GM18519 (cell line): ENCODE measurements at regions not wholly inside any gene's neighbourhood (a gene's known extent, or its start where the extent isn't known, plus 50 kb on each side); places are given as distances from the start of the nearest gene placed in this dataset.
"Not testable (repeated sequence)": the region's sequence is repeated elsewhere in the genome, so short reads cannot be mapped to it uniquely, and the experiment has no call there.

Experiments used
- ATAC-seq: cut with Tn5 transposase; IDR thresholded peaks from one replicate; pipeline ENCODE4 v1.9.1; 2021; ENCODE audit warnings: mild to moderate bottlenecking, moderate library complexity; ENCODE audit not compliant: unreplicated experiment, low FRiP score

DNA sequence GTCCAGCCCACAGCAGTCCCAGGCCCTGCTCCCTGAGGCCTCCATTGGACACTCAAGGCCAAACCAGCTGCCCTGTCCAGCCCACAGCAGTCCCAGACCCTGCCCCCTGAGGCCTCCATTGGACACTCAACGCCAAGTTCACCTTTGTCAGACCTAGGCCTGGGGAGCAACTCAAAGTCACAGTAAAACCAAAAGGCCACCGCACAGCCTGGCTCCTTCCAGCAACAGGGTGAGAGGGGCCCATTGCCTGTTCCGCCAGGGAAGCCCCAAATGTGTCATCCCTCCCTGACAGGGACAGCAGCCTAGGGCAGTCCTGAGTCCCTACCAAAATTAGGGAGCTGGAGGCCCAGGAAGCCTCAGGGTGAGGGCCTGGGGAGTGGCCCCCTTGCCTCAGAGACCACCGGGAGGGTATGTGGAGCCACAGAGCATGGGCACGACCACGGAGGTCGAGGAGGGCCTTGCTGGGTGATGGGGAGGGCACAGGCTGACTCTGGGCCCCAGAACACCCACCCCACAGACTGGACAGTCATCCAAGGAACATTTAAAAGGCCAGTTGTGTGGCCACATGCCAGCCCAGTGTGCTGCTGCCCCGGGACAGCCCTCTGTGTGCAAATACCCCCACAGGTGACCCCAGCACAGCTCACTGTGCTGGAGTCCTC, 66.5 kb upstream of the PPP2R2D start:
- no peak for ATAC-seq

GRCh38 chr10:131838966-131839742, 61.7 kb upstream of the PPP2R2D start:
- no peak for ATAC-seq

GRCh38 chr10:131839880-131840787, 60.7 kb upstream of the PPP2R2D start:
- not testable (repeated sequence) for ATAC-seq

- no peak for ATAC-seq
Measured at GRCh38 chr10:131840788-131841118, 60.1 kb upstream of the PPP2R2D start.

GRCh38 chr10:131841131-131841660, 59.6 kb upstream of the PPP2R2D start:
- no peak for ATAC-seq

DNA sequence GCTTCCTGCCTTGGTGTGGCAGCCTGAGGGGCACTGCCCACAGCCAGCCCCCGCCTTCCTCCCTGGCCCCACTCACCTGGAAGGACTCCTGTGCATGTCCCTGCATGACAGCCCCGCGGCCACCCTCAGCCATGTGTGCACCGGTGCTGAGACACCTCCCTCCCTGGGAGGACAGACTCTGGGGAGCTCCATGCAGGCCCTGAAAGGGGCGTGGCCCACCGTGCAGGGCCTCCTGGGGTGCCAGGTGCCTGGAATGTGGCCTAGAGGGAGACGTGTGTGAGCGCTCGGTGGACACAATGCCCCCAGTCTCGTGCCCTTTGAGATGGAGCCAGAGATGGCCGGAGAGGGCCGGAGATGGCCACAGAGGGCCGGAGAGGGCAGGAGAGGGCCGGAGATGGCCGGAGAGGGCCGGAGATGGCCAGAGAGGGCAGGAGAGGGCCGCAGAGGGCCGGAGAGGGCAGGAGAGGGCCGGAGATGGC, 59.1 kb upstream of the PPP2R2D start:
- ATAC-seq: no peak

GRCh38 chr10:131842351-131843088, 58.3 kb upstream of the PPP2R2D start:
- ATAC-seq: no peak

DNA sequence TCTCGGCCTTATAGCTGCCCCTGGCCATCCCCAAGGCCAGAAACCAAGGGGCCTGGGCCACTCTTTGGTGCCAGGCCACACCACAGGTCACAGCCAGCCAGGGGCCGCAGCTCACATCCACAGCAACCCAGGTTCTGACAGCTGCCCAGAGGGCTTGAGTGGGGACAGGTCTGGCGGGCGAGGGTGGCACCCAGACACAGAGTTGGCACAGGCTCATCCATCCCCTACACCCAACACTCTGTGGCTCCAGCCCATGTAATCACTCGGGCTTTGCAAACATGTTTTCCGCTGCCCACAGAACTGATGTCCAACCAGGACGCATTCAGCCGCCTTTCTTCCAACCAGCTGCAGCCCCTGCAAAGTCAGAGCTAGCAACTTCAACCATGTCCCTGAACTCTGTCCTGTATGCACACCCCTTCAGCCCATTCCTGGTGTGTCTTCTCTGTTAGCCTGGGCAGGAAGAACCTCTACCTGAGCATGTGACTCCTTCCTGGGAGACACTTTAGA, 57.7 kb upstream of the PPP2R2D start:
- no peak for ATAC-seq

DNA sequence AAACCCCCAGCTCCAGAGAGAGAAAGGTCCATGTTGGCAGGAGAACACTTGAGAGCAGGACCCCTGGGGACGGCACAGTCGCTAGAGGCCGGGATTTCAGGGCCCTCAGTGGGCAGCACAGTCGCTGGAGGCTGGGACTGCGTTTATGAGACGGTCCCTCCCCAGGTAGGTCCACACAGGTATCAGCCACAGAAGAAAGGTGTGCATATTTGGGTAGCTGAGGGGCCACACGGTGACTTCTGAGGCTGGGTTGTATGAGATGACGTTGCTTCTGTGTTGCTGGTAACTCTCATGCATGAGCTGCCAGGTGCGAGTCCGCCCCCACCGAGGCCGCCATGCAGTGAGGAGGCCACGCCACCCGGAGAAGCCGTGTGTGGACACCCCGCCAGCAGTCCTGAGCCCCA, 56.9 kb upstream of the PPP2R2D start:
- no peak for ATAC-seq

DNA sequence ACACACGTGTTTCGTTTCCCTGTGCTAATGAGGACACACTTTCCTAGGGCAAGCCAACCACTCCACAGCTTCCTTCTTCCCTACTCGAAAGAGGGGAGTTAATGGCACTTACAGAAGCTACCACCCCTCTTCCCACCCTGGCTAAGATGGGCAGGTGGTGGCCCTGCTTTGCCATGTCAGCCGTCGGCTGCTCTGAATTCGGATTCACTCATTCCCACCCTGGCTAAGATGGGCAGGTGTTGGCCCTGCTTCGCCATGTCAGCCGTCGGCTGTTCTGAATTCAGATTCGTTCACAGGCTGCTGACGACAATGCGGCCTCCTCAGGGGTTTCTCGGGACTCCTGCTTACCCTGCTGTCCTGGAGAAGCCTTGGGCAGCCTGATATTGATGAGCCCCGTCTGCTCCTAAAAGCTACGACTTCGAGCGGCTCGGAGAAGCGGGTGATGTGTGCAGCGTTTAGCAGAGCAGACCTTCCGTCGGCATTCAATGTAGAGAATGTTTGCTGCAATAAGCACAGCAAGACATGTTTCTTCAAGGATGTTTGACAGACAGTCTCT, 56.2 kb upstream of the PPP2R2D start:
- ATAC-seq: no peak

- no peak for ATAC-seq
Measured at GRCh38 chr10:131845505-131846239, 55.1 kb upstream of the PPP2R2D start.

DNA sequence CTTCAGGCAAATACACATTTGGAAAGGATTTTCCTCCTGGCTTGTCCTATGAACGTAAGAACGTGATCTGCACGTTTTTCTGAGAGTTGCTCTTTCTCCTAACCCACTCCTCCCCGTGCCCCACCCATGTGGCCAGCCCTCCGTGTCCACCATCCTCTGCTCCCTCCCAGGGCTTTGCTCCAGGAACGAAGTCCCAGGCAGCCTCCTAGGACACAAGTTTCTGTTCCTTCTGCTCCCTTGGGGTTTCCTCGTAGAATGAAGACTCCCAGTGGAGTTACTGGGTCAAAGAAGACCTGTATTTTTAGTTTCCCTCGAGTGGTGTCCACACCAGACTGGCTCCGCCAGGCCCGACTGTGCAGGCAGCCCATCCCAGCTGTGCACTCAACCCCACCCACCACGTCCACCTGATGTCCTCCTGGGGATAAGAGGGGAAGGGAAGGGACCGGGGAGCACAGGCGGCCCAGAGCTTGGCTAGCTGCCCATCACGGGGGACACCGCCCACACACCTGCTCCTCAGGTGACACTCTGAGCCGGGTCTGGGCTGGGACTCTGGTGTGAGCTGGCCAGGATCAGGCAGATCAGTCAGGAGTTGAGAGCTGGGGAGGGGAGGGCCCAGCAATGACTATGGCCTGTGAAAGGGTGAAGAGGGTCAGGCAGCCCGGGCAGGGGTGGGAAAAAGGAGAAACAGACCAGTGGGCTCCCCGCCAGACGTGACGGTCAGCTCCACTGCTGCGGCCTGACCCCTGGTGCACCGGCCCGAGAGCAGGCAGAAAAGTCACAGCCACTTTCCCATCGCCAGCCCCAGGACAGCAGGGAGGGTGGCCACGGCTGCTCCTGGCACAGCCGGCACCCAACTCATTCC, 54.3 kb upstream of the PPP2R2D start:
- ATAC-seq: no peak

DNA sequence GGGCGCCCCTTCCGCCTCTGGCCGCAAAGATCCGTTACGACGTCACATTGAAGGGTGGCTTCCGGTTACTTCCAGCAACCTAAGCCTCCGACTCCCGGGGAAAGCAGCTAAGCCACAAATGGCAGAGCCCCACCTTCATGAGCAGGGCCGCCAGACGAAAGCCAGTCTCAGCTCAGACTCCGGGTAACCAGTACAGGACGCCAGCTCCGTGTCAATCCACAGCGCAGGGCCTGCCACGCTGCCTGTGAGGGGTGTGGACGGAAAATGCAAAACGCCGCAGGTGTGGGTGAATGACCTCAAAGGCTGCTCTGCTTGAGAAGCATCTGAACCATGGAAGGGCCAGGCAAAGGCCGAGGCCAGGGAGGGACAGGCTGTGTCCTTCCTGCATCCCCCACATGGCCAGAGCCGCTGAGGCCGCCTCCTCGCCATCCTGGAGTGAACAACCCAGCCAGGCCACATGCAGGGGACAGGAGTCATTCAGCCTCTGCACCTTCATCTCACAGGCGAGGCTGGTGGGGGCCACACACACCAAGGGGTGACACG, 53.5 kb upstream of the PPP2R2D start:
- ATAC-seq: no peak

DNA sequence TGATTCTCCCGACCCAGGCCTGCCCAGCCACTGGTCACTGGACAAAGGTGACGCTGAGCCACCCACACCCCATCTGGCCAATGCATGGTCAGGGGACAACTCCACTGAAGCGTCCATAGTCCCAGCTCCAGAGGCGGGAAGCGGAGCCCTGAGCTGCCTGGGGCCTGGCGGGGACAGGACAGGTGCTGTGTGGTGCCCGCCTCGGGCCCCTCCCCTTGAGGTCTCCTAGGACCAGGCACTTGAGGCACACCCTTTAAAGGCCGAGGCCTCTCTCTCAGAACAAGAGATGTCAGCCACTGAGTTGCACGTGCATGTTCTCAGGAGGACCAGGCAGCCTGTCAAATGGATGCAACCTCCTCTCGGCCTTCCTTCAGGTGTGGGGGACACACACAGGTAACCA, 52.5 kb upstream of the PPP2R2D start:
- no peak for ATAC-seq

DNA sequence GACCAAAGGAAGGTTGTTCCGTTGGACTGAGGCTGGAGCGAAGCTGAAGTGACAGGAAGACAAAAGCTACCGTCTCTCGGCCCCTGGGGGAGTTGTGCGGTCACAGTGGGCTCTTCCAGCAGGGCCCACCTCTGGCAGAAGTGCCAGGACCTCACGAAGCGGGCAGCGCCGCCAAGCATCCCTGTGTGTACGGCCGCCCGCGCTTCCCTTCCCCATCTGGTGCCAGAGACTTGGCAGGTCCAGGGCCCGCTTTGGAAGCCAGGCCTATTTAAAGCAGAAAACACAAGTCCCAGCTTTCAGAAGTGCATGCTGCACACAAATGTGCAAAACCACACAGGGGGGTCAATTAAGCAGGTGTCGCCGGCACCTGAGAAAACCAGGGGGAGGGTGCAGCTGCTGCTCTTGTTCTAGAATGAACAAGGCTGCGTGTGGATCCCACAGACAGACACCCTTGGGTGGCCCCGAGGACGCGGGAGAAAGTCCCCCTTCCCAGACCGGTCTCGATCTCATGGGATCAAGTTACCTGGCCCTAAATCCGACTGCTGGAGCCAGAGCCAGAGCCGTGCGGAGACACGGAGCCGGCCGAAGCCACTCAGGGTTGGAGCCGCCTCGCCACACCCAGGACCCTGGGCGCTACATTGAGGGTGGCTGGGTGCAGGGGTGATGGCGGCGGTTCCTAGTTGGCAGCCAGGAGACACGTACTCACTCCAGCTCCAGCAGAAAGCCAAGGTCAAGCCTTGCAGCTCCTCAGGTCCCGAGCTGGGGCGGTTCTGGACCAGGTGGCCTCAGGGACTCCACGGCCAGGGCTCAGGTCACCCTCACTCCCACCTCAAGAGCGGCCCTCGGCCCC, 51.8 kb upstream of the PPP2R2D start:
- ATAC-seq: no peak

GRCh38 chr10:131849591-131850382, 51.0 kb upstream of the PPP2R2D start:
- no peak for ATAC-seq
